H9 (cell line): ENCODE measurements at regions not wholly inside any gene's neighbourhood (a gene's known extent, or its start where the extent isn't known, plus 50 kb on each side); places are given as distances from the start of the nearest gene placed in this dataset.

Experiments
- DNase-seq: peaks from one replicate; pipeline ENCODE4 v3.0.0-alpha.2; 2017
- H2AFZ ChIP-seq: one replicate; pipeline ENCODE4 v1.6.1; 2013; ENCODE audit warnings: mild to moderate bottlenecking, low read length, control low read depth, moderate library complexity
- H2AK5ac ChIP-seq: 2 replicates; pipeline ENCODE4 v1.6.1; 2013; ENCODE audit warnings: low read length, control low read depth, mixed read lengths; ENCODE audit not compliant: insufficient read length
- H2BK120ac ChIP-seq: one replicate; pipeline ENCODE4 v1.6.1; 2013; ENCODE audit warnings: low read depth, mild to moderate bottlenecking, low read length, control low read depth, inconsistent platforms; ENCODE audit not compliant: poor library complexity, severe bottlenecking
- H2BK12ac ChIP-seq: 2 replicates; pipeline ENCODE4 v1.6.1; 2013; ENCODE audit warnings: low read length, control low read depth, mixed read lengths, low read depth; ENCODE audit not compliant: insufficient read length
- H2BK15ac ChIP-seq: 2 replicates; pipeline ENCODE4 v1.6.1; 2013; ENCODE audit warnings: low read depth, low read length, control low read depth
- H2BK20ac ChIP-seq: one replicate; pipeline ENCODE4 v1.6.1; 2013; ENCODE audit warnings: low read depth, mild to moderate bottlenecking, low read length, control low read depth, inconsistent platforms; ENCODE audit not compliant: poor library complexity, severe bottlenecking
- H2BK5ac ChIP-seq: 2 replicates; pipeline ENCODE4 v1.6.1; 2013; ENCODE audit warnings: low read length, control low read depth, mixed read lengths; ENCODE audit not compliant: insufficient read length
- H3K14ac ChIP-seq: 2 replicates; pipeline ENCODE4 v1.6.1; 2013; ENCODE audit warnings: low read length, control low read depth; ENCODE audit not compliant: insufficient read depth
- H3K18ac ChIP-seq: 2 replicates; pipeline ENCODE4 v1.6.1; 2013; ENCODE audit warnings: low read depth, mild to moderate bottlenecking, mixed read lengths, low read length, control low read depth; ENCODE audit not compliant: insufficient read length
- H3K23ac ChIP-seq: 2 replicates; pipeline ENCODE4 v1.6.1; 2013; ENCODE audit warnings: low read length, control low read depth, mixed read lengths, low read depth; ENCODE audit not compliant: insufficient read length
- H3K23me2 ChIP-seq: 2 replicates; pipeline ENCODE4 v1.6.1; 2013; ENCODE audit warnings: low read depth, mild to moderate bottlenecking, mixed read lengths, low read length, control low read depth; ENCODE audit not compliant: insufficient read length, poor library complexity, severe bottlenecking
- H3K27ac ChIP-seq: 2 replicates; pipeline ENCODE4 v1.5.1; 2013; ENCODE audit warnings: low read length, control low read depth, mixed read lengths, low read depth; ENCODE audit not compliant: insufficient read length
- H3K27me3 ChIP-seq: 2 replicates; pipeline ENCODE4 v1.6.1; 2013; ENCODE audit warnings: low read length, control low read depth, inconsistent platforms; ENCODE audit not compliant: insufficient read depth
- H3K4ac ChIP-seq: 2 replicates; pipeline ENCODE4 v1.6.1; 2013; ENCODE audit warnings: low read depth, mild to moderate bottlenecking, control low read depth, inconsistent platforms, low read length, moderate library complexity
- H3K4me1 ChIP-seq: 2 replicates; pipeline ENCODE4 v1.6.1; 2013; ENCODE audit warnings: low read length, control low read depth, inconsistent platforms; ENCODE audit not compliant: insufficient read depth
- H3K4me2 ChIP-seq: 2 replicates; pipeline ENCODE4 v1.6.1; 2013; ENCODE audit warnings: low read length, control low read depth, mixed read lengths; ENCODE audit not compliant: insufficient read length, insufficient read depth
- H3K56ac ChIP-seq: 2 replicates; pipeline ENCODE4 v1.6.1; 2013; ENCODE audit warnings: low read depth, mild to moderate bottlenecking, mixed read lengths, low read length, control low read depth; ENCODE audit not compliant: insufficient read length
- H3K79me1 ChIP-seq: 2 replicates; pipeline ENCODE4 v1.6.1; 2013; ENCODE audit warnings: low read depth, mild to moderate bottlenecking, moderate library complexity, low read length, control low read depth, inconsistent platforms; ENCODE audit not compliant: insufficient read depth, poor library complexity, severe bottlenecking
- H3K79me2 ChIP-seq: 2 replicates; pipeline ENCODE4 v1.6.1; 2013; ENCODE audit warnings: low read length, control low read depth, inconsistent platforms; ENCODE audit not compliant: insufficient read depth
- H3K9ac ChIP-seq: 2 replicates; pipeline ENCODE4 v1.6.1; 2013; ENCODE audit warnings: low read length, control low read depth, mixed read lengths; ENCODE audit not compliant: insufficient read length; ENCODE audit errors: extremely low read depth
- H3K9me3 ChIP-seq: one replicate; pipeline ENCODE4 v1.6.1; 2013; ENCODE audit warnings: low read depth, low read length, inconsistent platforms; ENCODE audit not compliant: control insufficient read depth
- H3T11ph ChIP-seq: one replicate; pipeline ENCODE4 v1.6.1; 2013; ENCODE audit warnings: mild to moderate bottlenecking, low read length, control low read depth, inconsistent platforms
- H4K20me1 ChIP-seq: one replicate; pipeline ENCODE4 v1.6.1; 2013; ENCODE audit not compliant: control insufficient read depth, insufficient read length, insufficient read depth
- H4K5ac ChIP-seq: 2 replicates; pipeline ENCODE4 v1.6.1; 2013; ENCODE audit warnings: low read depth, mild to moderate bottlenecking, mixed read lengths, low read length, control low read depth; ENCODE audit not compliant: insufficient read length
- H4K8ac ChIP-seq: replicated peaks from 2 replicates; pipeline ENCODE4 v1.6.1; 2013; ENCODE audit warnings: low read length, control low read depth, mixed read lengths, low read depth; ENCODE audit not compliant: insufficient read length
- H4K91ac ChIP-seq: 2 replicates; pipeline ENCODE4 v1.6.1; 2013; ENCODE audit warnings: low read depth, mild to moderate bottlenecking, moderate library complexity, mixed read lengths, low read length, control low read depth; ENCODE audit not compliant: insufficient read length
- H3K27ac Mint-ChIP-seq, 3 experiments: 2 replicates in 2 of 3; 3 replicates in 1 of 3; pipeline ENCODE4 v1.8.0; 2020 to 2021; ENCODE audit warnings: mixed read lengths in 3 of 3, mild to moderate bottlenecking in 1 of 3, moderate library complexity in 1 of 3
- H3K27me3 Mint-ChIP-seq: 2 replicates; pipeline ENCODE4 v1.8.0; 2021; ENCODE audit warnings: low read depth, mild to moderate bottlenecking, moderate library complexity, mixed read lengths
- H3K36me3 Mint-ChIP-seq, 3 experiments: 2 replicates in 2 of 3; 3 replicates in 1 of 3; pipeline ENCODE4 v1.8.0; 2020 to 2021; ENCODE audit warnings: low read depth in 3 of 3, mixed read lengths in 3 of 3; ENCODE audit not compliant: insufficient read depth in 1 of 3
- H3K4me1 Mint-ChIP-seq, 2 experiments: 2 replicates each; pipeline ENCODE4 v1.8.0; 2020; ENCODE audit warnings: mixed read lengths in 2 of 2
- H3K4me3 Mint-ChIP-seq, 2 experiments: 2 replicates in 1 of 2; 3 replicates in 1 of 2; pipeline ENCODE4 v1.8.0; 2020 to 2021; ENCODE audit warnings: mild to moderate bottlenecking in 2 of 2, mixed read lengths in 2 of 2, moderate library complexity in 1 of 2
- H3K9me3 Mint-ChIP-seq, 2 experiments: 2 replicates in 1 of 2; 3 replicates in 1 of 2; pipeline ENCODE4 v1.8.0; 2020; ENCODE audit warnings: mild to moderate bottlenecking in 2 of 2, mixed read lengths in 2 of 2, moderate library complexity in 1 of 2
- WGBS: extraction: QIAGEN DNeasy Blood & Tissue Kit; methylation state at CpG from one replicate; pipeline ENCODE4 v1.1.7; 2013; ENCODE audit warnings: missing lambda C conversion rate, low lambda C conversion rate, mixed read lengths; ENCODE audit not compliant: insufficient read length; ENCODE audit errors: extremely low coverage; 5-methylcytosine and 5-hydroxymethylcytosine counted together
- TF ChIP-seq, protein P1 (sequence below): fragments of 200-600 bp; sonication (generic); conservative IDR thresholded peaks from 3 replicates; pipeline ENCODE4 v1.8.0; 2021; ENCODE audit warnings: antibody characterized with exemption, mild to moderate bottlenecking

DNA sequence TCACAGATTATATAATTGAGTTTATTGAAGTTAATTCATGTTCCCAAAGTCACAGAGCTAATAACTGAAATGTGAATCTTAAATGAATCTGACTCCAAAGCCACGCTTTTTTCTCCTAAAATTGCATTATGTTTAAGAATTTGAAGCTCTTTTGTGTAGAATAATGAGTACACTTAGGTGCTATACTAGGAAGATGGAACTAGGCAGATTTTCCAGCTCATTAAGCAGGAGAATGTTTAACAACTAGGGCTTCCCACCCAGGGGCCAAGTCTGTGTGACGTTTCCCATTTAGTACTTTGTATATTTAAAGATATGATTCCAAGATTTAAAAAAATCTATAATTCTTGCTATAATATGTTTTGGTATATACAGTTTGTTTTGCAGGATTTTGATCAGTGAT is 169.5 kb downstream of the KIF20B start:
- no peak overlapping the region for H2BK20ac ChIP-seq
- H3K4me1 ChIP-seq: no peaks in the 10 kb centered on the region
- no peak for DNase-seq
- no peak overlapping the region for H2AFZ ChIP-seq
- H4K20me1 ChIP-seq: no peaks in the 10 kb centered on the region
- H3K79me2 ChIP-seq: no peaks in the 10 kb centered on the region
- Mint-ChIP-seq H3K4me1 (peaks cover 8 to 17% of the 10 kb centered on the region in 2 experiments), H3K36me3 (no peaks in the 10 kb centered on the region; a peak in 1 of 7 replicates), H3K4me3 (no peak overlapping the region), H3K27ac (no peak overlapping the region), H3K9me3 (peaks cover 4 to 10% of the 10 kb centered on the region in 2 experiments; a peak in 4 of 5 replicates), H3K27me3 (no peaks in the 10 kb centered on the region; the same call in none of the 2 replicates)
- H2BK5ac ChIP-seq: no peak overlapping the region
- no peak overlapping the region for H3K23ac ChIP-seq
- H3K56ac ChIP-seq: no peak overlapping the region
- H3K27ac ChIP-seq: no peak overlapping the region
- no peak overlapping the region for H4K8ac ChIP-seq
- no peak overlapping the region for H4K5ac ChIP-seq
- H3K27me3 ChIP-seq: no peaks in the 10 kb centered on the region
- no peak overlapping the region for H3K9ac ChIP-seq
- H2BK12ac ChIP-seq: no peak overlapping the region
- no peaks in the 10 kb centered on the region for H3K79me1 ChIP-seq
- no peak overlapping the region for H3K4ac ChIP-seq
- no peak overlapping the region for H3K18ac ChIP-seq
- H3K9me3 ChIP-seq: no peaks in the 10 kb centered on the region
- no peak overlapping the region for H3T11ph ChIP-seq
- no peak overlapping the region for H3K4me2 ChIP-seq
- no peak overlapping the region for H4K91ac ChIP-seq
- no peak overlapping the region for H2AK5ac ChIP-seq
- TF ChIP-seq, protein P1, sequence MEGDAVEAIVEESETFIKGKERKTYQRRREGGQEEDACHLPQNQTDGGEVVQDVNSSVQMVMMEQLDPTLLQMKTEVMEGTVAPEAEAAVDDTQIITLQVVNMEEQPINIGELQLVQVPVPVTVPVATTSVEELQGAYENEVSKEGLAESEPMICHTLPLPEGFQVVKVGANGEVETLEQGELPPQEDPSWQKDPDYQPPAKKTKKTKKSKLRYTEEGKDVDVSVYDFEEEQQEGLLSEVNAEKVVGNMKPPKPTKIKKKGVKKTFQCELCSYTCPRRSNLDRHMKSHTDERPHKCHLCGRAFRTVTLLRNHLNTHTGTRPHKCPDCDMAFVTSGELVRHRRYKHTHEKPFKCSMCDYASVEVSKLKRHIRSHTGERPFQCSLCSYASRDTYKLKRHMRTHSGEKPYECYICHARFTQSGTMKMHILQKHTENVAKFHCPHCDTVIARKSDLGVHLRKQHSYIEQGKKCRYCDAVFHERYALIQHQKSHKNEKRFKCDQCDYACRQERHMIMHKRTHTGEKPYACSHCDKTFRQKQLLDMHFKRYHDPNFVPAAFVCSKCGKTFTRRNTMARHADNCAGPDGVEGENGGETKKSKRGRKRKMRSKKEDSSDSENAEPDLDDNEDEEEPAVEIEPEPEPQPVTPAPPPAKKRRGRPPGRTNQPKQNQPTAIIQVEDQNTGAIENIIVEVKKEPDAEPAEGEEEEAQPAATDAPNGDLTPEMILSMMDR: no peak
- no peak overlapping the region for H2BK120ac ChIP-seq
- H3K14ac ChIP-seq: no peak overlapping the region
- no CpG with 5 or more reads among the region's 2 CpGs for WGBS
- no peak overlapping the region for H2BK15ac ChIP-seq
- no peaks in the 10 kb centered on the region for H3K23me2 ChIP-seq
